Neural cell (in vitro differentiated cells): ENCODE measurements at regions not wholly inside any gene's neighbourhood (a gene's known extent, or its start where the extent isn't known, plus 50 kb on each side); places are given as distances from the start of the nearest gene placed in this dataset.

Experiments used
- RAD21 ChIP-seq: fragments of 450-650 bp; conservative IDR thresholded peaks from 2 replicates; pipeline ENCODE4 v1.6.1; 2014; ENCODE audit warnings: antibody characterized with exemption, mild to moderate bottlenecking, moderate library complexity
- TAF1 ChIP-seq: IDR thresholded peaks from 2 replicates; pipeline ENCODE4 v1.6.1; 2012; ENCODE audit warnings: low read depth
- TF ChIP-seq, protein P1 (sequence below): fragments of 450-650 bp; IDR thresholded peaks from 2 replicates; pipeline ENCODE4 v1.5.1; 2014; ENCODE audit warnings: antibody characterized with exemption, mild to moderate bottlenecking, moderate library complexity; ENCODE audit not compliant: poor library complexity, severe bottlenecking

DNA sequence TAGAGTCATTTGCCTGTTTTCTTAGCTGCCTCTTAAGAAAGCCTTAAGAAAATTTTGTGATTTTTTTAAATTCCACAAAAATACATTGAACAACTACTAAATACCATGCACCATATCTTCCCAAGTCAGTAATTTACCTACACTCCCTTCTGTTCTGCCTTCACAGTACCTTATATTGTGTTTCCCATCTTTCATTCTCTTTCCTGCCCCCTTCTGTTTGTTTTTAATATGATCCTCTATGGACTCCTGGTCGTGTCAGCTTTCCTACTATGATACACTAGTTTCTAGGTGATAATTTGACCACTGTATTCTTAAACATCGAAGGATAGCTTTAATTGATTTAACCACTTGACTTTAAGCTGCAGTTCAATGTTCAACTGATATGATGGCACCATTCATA is 297.7 kb upstream of the HAND2 start:
- TF ChIP-seq, protein P1, sequence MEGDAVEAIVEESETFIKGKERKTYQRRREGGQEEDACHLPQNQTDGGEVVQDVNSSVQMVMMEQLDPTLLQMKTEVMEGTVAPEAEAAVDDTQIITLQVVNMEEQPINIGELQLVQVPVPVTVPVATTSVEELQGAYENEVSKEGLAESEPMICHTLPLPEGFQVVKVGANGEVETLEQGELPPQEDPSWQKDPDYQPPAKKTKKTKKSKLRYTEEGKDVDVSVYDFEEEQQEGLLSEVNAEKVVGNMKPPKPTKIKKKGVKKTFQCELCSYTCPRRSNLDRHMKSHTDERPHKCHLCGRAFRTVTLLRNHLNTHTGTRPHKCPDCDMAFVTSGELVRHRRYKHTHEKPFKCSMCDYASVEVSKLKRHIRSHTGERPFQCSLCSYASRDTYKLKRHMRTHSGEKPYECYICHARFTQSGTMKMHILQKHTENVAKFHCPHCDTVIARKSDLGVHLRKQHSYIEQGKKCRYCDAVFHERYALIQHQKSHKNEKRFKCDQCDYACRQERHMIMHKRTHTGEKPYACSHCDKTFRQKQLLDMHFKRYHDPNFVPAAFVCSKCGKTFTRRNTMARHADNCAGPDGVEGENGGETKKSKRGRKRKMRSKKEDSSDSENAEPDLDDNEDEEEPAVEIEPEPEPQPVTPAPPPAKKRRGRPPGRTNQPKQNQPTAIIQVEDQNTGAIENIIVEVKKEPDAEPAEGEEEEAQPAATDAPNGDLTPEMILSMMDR = no peak
- no peak for TF ChIP-seq RAD21
- TF ChIP-seq TAF1 = no peak
